22Rv1 (cell line): ENCODE measurements at regions not wholly inside any gene's neighbourhood (a gene's known extent, or its start where the extent isn't known, plus 50 kb on each side); places are given as distances from the start of the nearest gene placed in this dataset.

ENCODE experiments used
- ZFX ChIP-seq: fragments of 450-650 bp; IDR thresholded peaks from 2 replicates; pipeline ENCODE4 v1.6.1; 2017; ENCODE audit warnings: antibody characterized with exemption, borderline replicate concordance
- TF ChIP-seq, protein P1 (sequence below): fragments of 450-650 bp; IDR thresholded peaks from 2 replicates; pipeline ENCODE4 v1.5.1; 2017; ENCODE audit warnings: mild to moderate bottlenecking

DNA sequence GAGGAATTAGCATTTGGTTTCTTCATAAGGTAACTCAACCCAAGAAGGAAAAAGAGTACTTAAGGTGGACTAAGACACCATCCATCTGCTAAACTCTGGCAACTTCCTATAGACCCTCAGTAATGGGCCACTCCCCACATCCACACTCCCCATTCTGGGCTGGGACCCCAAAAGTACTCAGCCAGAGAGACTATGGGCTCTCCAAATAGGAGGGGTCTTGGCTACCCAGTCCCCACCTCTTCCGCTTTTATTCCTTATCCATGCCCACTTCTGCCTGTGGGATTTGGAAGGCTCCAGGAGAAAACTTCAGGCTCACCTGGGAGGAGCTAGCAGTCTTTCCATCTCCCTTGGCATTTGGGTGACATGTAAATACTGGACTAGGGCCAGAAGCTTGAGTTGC is 164.5 kb upstream of the CCL2 start:
- TF ChIP-seq, protein P1, sequence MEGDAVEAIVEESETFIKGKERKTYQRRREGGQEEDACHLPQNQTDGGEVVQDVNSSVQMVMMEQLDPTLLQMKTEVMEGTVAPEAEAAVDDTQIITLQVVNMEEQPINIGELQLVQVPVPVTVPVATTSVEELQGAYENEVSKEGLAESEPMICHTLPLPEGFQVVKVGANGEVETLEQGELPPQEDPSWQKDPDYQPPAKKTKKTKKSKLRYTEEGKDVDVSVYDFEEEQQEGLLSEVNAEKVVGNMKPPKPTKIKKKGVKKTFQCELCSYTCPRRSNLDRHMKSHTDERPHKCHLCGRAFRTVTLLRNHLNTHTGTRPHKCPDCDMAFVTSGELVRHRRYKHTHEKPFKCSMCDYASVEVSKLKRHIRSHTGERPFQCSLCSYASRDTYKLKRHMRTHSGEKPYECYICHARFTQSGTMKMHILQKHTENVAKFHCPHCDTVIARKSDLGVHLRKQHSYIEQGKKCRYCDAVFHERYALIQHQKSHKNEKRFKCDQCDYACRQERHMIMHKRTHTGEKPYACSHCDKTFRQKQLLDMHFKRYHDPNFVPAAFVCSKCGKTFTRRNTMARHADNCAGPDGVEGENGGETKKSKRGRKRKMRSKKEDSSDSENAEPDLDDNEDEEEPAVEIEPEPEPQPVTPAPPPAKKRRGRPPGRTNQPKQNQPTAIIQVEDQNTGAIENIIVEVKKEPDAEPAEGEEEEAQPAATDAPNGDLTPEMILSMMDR = no peak
- TF ChIP-seq ZFX = no peak
